NK-92 treated with Interleukin-12 subunit alpha and Interleukin-12 subunit beta, amount 100 ng/mL, for 24 hours (cell line): ENCODE measurements at regions not wholly inside any gene's neighbourhood (a gene's known extent, or its start where the extent isn't known, plus 50 kb on each side); places are given as distances from the start of the nearest gene placed in this dataset.
"Not testable (repeated sequence)": the region's sequence is repeated elsewhere in the genome, so short reads cannot be mapped to it uniquely, and the experiment has no call there.

ENCODE experiments used
- DNase-seq: peaks from one replicate; lab custom pipeline; 2025; lab: John Stamatoyannopoulos, UW

- no peak for DNase-seq
These were observed 512.1 kb downstream of the IRS2 start for GRCh38 chr13:109274188-109274821.

DNA sequence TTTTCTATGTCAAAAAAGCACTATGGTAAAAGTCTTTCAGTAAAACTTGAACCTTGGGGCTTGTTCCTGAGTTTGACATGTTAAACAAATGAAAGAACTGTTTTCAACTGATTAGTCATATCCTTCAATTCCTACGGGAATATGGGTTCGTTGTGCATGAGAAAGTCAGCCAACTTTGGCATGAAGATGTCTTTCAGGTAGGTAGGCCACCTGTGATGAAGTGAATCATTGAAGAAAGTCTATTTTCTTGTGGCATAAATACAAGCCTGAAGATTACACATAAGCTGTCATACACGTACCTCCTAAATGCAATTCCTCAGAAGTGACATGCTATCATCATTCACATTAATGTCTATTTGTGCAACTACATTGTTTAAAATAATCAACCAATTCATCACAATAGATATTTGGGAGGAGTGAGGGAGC, 513.0 kb downstream of the IRS2 start:
- DNase-seq, result no peak

- no peak for DNase-seq
These were observed 513.6 kb downstream of the IRS2 start for GRCh38 chr13:109272595-109273325.

DNA sequence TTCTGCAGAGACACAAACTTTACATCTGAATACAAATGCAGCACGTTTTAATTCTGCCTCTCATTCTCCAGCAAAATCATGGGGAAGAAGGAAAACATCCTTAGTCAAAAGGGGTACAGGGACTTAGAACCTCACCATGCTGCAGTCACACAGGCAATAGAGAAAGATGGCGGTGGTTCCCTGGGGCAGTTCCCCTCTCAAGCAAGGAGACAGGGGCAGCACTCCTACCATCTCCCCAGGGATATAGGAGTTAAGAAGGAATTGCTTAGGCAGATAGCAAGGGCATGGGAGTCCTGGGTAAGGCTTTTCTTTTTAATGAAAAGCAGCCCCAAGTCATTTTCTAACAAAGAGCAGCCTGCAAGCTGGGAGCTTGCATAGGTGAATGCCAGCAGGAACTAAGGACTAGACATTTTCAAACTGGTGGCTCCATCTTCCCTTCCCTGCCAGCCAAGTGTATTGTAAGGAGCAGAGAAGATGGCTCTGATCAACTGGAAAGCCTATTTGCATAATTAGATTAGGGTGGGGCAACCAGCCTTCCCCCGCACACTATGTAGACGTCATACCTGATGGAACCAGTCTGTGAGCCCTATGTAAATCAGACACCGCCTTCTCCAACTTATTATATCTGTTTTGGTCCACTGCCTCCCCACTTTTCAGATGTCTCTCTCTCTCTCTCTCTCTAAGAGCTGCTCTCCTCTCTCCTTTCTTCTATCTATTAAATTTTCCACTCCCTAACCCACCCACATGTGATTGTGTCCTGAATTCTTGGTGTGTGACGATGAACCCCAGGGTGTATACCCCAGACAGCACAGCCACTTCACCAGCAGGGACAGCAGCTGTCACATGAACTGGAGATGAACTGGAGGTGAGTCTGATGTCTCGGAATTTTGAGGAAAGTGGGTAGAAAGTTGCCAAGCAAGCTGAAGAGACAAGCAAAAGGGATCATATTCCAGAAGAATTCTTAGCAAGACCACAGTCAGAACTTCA, 514.5 kb downstream of the IRS2 start:
- no peak for DNase-seq

DNA sequence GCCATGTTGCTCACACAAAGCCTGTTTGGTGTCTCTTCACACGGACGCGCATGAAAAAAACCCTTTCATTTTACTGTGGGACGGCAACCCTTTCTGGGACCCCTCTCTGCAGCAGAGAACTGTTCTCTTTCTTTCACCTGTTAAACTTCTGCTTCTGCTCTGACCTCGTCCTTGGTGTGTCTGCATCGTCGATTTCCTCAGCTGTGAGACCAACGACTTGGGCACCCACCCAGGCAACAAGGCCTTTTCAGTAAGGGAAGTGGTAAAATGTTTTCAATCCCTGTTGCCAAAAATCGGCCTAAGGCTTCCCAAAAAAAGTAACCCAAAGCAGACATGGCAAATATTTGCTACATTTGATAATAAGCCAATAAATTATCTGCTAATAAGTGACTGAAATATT, 515.3 kb downstream of the IRS2 start:
- no peak for DNase-seq

GRCh38 chr13:109269381-109269780, 517.0 kb downstream of the IRS2 start:
- DNase-seq, result not testable (repeated sequence)

DNA sequence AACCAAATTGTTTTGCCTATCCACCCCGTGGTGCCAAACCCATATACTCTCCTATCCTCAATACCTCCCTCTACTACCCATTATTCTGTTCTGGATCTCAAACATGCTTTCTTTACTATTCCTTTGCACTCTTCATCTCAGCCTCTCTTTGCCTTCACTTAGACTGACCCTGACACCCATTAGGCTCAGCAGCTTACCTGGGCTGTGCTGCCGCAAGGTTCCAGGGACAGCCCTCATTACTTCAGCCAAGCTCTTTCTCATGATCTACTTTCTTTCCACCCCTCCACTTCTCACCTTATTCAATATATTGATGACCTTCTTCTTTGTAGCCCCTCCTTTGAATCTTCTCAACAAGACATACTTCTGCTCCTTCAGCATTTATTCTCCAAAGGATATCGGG, 517.9 kb downstream of the IRS2 start:
- not testable (repeated sequence) for DNase-seq

GRCh38 chr13:109267400-109267799, 519.0 kb downstream of the IRS2 start:
- DNase-seq, result not testable (repeated sequence)

DNA sequence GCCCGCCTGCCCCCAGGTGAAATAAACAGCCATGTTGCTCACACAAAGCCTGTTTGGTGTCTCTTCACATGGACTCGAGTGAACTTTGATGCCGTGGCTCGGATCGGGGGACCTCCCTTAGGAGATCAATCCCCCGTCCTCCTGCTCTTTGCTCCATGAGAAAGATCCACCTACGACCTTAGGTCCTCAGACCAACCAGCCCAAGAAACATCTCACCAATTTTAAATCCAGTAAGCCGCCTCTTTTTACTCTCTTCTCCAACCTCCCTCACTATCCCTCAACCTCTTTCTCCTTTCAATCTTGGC, 521.0 kb downstream of the IRS2 start:
- DNase-seq, result not testable (repeated sequence)

DNA sequence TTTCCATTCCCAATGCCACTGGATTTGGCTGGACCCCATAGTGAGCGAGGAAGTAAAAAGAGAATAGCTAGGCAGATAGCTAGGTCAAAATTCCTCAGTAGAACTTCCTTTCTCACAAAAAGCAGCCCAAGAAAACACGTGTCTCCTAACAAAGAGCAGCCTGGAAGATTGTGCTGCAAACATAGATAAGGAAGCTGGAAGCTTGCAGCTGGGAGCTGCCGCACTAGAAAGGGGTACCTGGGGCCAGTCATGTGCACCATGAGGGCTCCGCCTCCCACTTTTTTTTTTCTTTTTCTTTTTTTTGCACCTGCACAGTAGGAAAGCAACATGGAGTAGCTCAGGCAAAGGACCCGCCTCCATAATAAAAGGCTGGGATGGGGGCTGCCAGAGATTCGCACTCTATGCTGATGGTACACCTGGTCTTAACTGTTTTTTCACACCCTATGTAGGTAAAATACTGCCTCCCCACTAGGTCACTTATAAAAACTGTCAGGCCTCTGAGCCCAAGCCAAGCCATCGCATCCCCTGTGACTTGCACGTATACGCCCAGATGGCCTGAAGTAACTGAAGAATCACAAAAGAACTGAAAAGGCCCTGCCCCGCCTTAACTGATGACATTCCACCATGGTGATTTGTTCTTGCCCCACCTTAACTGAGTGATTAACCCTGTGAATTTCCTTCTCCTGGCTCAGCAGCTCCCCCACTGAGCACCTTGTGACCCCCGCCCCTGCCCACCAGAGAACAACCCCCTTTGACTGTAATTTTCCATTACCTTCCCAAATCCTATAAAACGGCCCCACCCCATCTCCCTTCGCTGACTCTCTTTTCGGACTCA, 521.6 kb downstream of the IRS2 start:
- DNase-seq, result not testable (repeated sequence)

DNA sequence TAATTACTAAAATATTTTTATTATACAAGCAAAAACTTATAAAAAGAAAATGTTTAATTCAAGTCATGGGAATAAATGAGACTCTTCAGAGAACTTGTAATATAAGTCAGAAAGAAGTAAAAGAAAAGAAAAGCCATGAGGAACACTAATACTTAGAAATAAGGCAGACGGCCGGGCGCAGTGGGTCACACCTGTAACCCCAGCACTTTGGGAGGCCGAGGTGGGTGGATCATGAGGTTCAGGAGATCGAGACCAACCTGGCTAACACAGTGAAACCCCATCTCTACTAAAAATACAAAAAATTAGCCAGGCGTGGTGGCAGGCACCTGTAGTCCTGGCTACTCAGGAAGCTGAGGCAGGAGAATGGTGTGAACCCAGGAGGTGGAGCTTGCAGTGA, 528.6 kb downstream of the IRS2 start:
- DNase-seq, result not testable (repeated sequence)
